A673 (cell line): ENCODE measurements at regions not wholly inside any gene's neighbourhood (a gene's known extent, or its start where the extent isn't known, plus 50 kb on each side); places are given as distances from the start of the nearest gene placed in this dataset.

Experiments
- EZH2 ChIP-seq: fragments of 200-600 bp; sonication (generic); IDR thresholded peaks from 2 replicates; pipeline ENCODE4 v1.6.1; 2017; ENCODE audit warnings: borderline replicate concordance, low read depth, mild to moderate bottlenecking, mixed read lengths, antibody characterized with exemption, low read length; ENCODE audit not compliant: poor library complexity, severe bottlenecking
- TF ChIP-seq, protein P1 (sequence below): fragments of 300-800, 200-600 bp; sonication (generic); conservative IDR thresholded peaks from 2 replicates; pipeline ENCODE4 v1.5.1; 2017; ENCODE audit warnings: low read depth, mild to moderate bottlenecking, antibody characterized with exemption, low read length, moderate library complexity, mixed read lengths

GRCh38 chr4:41428601-41429279, 109.2 kb upstream of the LIMCH1 start:
- TF ChIP-seq, protein P1, sequence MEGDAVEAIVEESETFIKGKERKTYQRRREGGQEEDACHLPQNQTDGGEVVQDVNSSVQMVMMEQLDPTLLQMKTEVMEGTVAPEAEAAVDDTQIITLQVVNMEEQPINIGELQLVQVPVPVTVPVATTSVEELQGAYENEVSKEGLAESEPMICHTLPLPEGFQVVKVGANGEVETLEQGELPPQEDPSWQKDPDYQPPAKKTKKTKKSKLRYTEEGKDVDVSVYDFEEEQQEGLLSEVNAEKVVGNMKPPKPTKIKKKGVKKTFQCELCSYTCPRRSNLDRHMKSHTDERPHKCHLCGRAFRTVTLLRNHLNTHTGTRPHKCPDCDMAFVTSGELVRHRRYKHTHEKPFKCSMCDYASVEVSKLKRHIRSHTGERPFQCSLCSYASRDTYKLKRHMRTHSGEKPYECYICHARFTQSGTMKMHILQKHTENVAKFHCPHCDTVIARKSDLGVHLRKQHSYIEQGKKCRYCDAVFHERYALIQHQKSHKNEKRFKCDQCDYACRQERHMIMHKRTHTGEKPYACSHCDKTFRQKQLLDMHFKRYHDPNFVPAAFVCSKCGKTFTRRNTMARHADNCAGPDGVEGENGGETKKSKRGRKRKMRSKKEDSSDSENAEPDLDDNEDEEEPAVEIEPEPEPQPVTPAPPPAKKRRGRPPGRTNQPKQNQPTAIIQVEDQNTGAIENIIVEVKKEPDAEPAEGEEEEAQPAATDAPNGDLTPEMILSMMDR, result no peak
- no peak for TF ChIP-seq EZH2
